Fibroblast of pulmonary artery (primary cell): ENCODE measurements at regions not wholly inside any gene's neighbourhood (a gene's known extent, or its start where the extent isn't known, plus 50 kb on each side); places are given as distances from the start of the nearest gene placed in this dataset.

ENCODE experiments used
- DNase-seq: peaks from one replicate; pipeline ENCODE4 v3.0.0-alpha.2; 2010; ENCODE audit warnings: low read depth
- H3K4me3 ChIP-seq: replicated peaks from 2 replicates; pipeline ENCODE4 v1.5.1; 2011; ENCODE audit warnings: low read depth, mild to moderate bottlenecking, control low read depth, low read length, moderate library complexity
- CTCF ChIP-seq: IDR thresholded peaks from 2 replicates; pipeline ENCODE4 v1.5.1; 2011; ENCODE audit warnings: mild to moderate bottlenecking, control low read depth, low read length, inconsistent platforms; ENCODE audit errors: missing control alignments

DNA sequence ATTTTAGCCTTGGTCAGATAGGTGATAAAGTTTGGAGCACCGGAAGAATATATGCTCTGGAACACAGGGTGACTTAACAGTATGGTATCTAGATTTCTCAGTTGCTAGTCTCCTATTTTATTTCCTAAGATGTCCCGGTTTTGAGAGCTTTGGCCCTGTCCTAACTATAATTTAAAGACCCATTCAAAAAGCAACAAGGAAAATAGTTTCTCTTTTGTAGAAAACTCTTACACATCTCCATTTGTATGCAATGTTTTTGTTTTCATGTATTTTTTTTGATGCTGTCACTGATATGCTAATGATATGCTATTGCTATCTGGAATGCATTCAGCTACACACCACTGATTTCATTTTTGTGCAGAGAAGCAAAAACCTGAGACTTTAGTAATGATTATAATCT lies 237.8 kb downstream of the GPD2 start:
- no peak overlapping the region for H3K4me3 ChIP-seq
- no peak for TF ChIP-seq CTCF
- DNase-seq = no peak

DNA sequence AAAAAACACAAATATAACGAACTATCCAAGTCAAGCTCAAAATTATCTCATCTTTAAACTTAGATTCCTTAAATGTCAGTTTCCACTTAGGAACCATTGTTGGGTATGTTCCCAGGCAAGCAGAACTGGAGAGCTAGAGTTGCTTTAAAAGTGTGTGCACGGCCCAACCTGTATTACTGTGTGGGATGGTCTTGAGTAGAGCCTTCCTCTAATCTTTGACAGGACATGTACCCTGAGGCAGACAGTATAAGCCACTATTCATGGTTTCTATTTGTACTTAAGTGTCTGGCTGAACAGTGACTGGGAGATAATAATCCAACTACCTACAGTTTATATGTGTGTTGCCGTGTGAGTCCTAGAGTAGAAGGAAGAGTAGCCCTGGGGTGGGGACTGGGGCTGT lies 239.7 kb downstream of the GPD2 start:
- no peak for TF ChIP-seq CTCF
- no peak for DNase-seq

DNA sequence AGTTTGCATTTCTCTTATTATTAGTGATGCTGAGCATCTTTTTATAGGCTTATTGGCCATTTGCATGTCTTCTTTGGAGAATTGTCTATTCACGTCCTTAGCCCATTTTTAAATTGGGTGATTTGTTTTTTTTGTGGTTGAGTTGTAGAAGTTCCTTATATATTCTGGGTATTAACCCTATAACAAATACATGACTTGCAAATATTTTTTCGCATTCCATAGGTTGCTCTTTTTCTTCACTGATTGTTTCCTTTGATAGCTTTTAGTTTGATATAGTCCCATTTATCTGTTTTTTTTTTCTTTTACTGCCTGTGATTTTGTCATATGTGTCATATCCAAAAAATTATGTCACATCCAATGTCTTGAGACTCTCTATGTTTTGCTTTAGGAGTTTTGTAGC lies 243.6 kb downstream of the GPD2 start:
- no peak overlapping the region for H3K4me3 ChIP-seq
- no peak for TF ChIP-seq CTCF
- no peak for DNase-seq

More for the DNA sequence above, 239.7 kb downstream of the GPD2 start:
- no peak overlapping the region for H3K4me3 ChIP-seq

GRCh38 chr2:156680266-156680665 lies 244.1 kb downstream of the GPD2 start:
- no peak for TF ChIP-seq CTCF
- DNase-seq = no peak
- no peak overlapping the region for H3K4me3 ChIP-seq

DNA sequence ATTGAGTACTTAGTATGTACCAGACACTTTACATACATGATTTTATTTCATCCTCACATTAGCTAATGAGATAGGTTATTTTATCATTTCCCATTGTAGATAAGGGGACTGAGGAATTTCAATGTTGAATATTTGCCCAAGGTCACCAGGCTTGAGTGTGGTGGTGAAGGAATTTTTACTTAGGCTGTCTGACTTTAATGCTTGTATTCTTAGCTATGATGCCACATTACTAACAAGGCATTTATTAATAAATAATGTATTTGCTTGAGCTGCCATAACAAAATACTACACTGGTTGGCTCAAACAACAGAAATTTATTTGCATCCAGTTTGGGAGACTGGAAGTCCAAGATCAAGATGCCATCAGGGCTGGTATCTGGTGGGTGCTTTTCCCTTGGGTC lies 250.9 kb downstream of the GPD2 start:
- TF ChIP-seq CTCF = no peak
- no peak for DNase-seq
- H3K4me3 ChIP-seq = no peak overlapping the region

DNA sequence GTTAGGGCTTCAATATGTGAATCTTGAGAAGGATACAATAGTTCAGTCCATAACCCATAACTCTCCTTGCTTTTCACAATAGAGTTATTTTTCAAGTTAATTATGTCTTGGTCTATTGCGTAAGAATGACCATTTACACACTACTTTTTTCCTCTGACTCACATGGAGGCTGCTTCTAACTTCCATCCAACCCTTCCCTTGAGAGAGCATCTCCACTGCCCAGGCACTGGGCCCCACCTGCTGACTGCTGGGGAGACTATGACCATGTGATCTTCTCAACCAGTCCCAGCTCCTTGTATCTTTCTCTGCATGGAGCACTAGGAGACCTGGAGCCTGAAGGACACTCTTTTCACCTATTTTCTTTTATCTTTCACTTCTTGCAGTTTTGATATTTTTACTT lies 251.5 kb downstream of the GPD2 start:
- H3K4me3 ChIP-seq = no peak overlapping the region
- TF ChIP-seq CTCF = no peak
- DNase-seq = peak; percentile 21

DNA sequence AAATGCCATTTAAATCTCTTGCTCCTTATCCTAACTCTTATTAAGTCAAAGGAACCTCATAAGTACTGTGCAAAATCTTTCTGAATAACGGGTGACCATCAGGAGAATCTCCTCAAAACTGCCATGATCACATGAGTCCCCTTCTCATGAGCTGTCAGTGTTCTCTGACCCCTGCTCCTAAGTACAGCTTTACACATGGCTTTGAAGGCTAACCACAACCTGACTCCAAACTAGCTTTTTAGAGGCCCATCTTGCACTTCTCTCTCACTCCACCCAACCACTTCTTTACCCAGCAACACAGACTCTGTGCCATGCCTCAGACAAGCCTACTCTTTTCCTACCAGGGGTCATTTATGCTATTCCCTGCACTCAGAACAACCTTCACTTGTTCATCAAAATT lies 253.8 kb downstream of the GPD2 start:
- no peak for TF ChIP-seq CTCF
- DNase-seq = no peak

More for the DNA sequence above, 253.8 kb downstream of the GPD2 start:
- no peak overlapping the region for H3K4me3 ChIP-seq
